ENCODE measurements at regions not wholly inside any gene's neighbourhood (a gene's known extent, or its start where the extent isn't known, plus 50 kb on each side); places are given as distances from the start of the nearest gene placed in this dataset.

- no peak for FAIRE-seq
- Histone ChIP-seq H3K4me3 (ENCODE audit: extremely low read depth in 1 of 4, insufficient read depth in 2 of 4, low read depth in 3 of 4, low read length in 4 of 4) (no peak overlapping the region), H4K5ac (ENCODE audit: insufficient read length, low read depth, low read length) (no peak overlapping the region), H3K4ac (replicated peaks; ENCODE audit: insufficient read length, low read depth, low read length) (no peak overlapping the region), H4K8ac (ENCODE audit: extremely low read depth, insufficient read depth, low read length) (no peak overlapping the region), H4K91ac (replicated peaks; ENCODE audit: insufficient read length, low read length) (no peak overlapping the region), H4K20me1 (replicated peaks in 1 of 2; ENCODE audit: control insufficient read depth in 1 of 2, insufficient read depth in 2 of 2, low read length in 2 of 2) (no peaks in the 10 kb centered on the region), H2BK120ac (replicated peaks; ENCODE audit: low read depth, low read length) (no peak overlapping the region), H2AK5ac (ENCODE audit: low read depth, low read length) (no peak overlapping the region), H3K4me2 (ENCODE audit: insufficient read depth in 1 of 2, low read depth in 2 of 2, low read length in 2 of 2) (no peak overlapping the region), H3K9ac (replicated peaks in 1 of 4; ENCODE audit: extremely low read depth in 1 of 4, low read depth in 3 of 4, low read length in 3 of 4) (no peak overlapping the region), H3K23me2 (ENCODE audit: low read depth, low read length) (no peaks in the 10 kb centered on the region), H3K79me2 (ENCODE audit: control insufficient read depth in 1 of 2, insufficient read depth in 2 of 2, low read length in 2 of 2) (no peaks in the 10 kb centered on the region), H3K27ac (ENCODE audit: low read depth, low read length) (no peak overlapping the region), H2BK15ac (ENCODE audit: low read length) (no peak overlapping the region), H3K36me3 (ENCODE audit: control insufficient read depth in 2 of 4, insufficient read depth in 4 of 4, low read length in 3 of 4) (no peaks in the 10 kb centered on the region), H3K18ac (ENCODE audit: extremely low read depth, low read length) (no peak overlapping the region), H2BK12ac (ENCODE audit: low read depth, low read length) (no peak overlapping the region), H3K27me3 (replicated peaks in 1 of 4; ENCODE audit: control insufficient read depth in 3 of 4, extremely low read depth in 1 of 4, insufficient read depth in 3 of 4, low read length in 3 of 4) (no peaks in the 10 kb centered on the region), H3K23ac (ENCODE audit: insufficient read length) (no peak overlapping the region), H3K56ac (replicated peaks; ENCODE audit: insufficient read length, low read depth, low read length) (no peak overlapping the region), H3K4me1 (replicated peaks in 1 of 4; ENCODE audit: control insufficient read depth in 3 of 4, insufficient read depth in 4 of 4, low read length in 3 of 4) (no peaks in the 10 kb centered on the region), H3K79me1 (ENCODE audit: low read depth, low read length) (no peaks in the 10 kb centered on the region), H2BK5ac (ENCODE audit: low read depth, low read length) (no peak overlapping the region), H3K9me3 (ENCODE audit: insufficient read depth in 2 of 2, low read depth in 1 of 2, low read length in 1 of 2) (no peaks in the 10 kb centered on the region), H2AFZ (ENCODE audit: low read length) (no peak overlapping the region), H3K14ac (ENCODE audit: insufficient read length) (no peak overlapping the region), H2BK20ac (ENCODE audit: low read length) (no peak overlapping the region)
- ChIA-PET POLR2A (ENCODE audit: partially characterized antibody) (interaction anchor here (0.6 kb wide), 1 partner anchor 17 kb away, joined by 4 read pairs; no protein-coding TSS in a partner anchor), CTCF (ENCODE audit: partially characterized antibody) (no interaction called here)
- no peak for DNase-seq (ENCODE audit: low read depth in 1 of 2, low spot score in 2 of 2)
- WGBS, 2 experiments (ENCODE audit: extremely low coverage in 1 of 2, insufficient coverage in 1 of 2, insufficient read length in 1 of 2, insufficient replicate concordance in 2 of 2, low coverage in 1 of 2, low lambda C conversion rate in 2 of 2, missing lambda C conversion rate in 1 of 2), result 85% methylated on average over 3 of the region's 3 CpGs; no CpG with 5 or more reads in 1 of the 2 experiments
- TF ChIP-seq CHD1 (IDR thresholded peaks at IDR 0.05; ENCODE audit: low read depth, low read length) (no peak), RBBP5 (IDR thresholded peaks at IDR 0.05; ENCODE audit: borderline replicate concordance, low read depth, low read length) (no peak), TCF12 (IDR thresholded peaks at IDR 0.05; ENCODE audit: low read depth, low read length) (no peak), TEAD4 (IDR thresholded peaks at IDR 0.05; ENCODE audit: low read depth, low read length) (no peak), POLR2AphosphoS5 (IDR thresholded peaks at IDR 0.05; ENCODE audit: low read depth, low read length) (no peak), EP300 (IDR thresholded peaks at IDR 0.05; ENCODE audit: borderline replicate concordance in 1 of 2, low read depth in 2 of 2, low read length in 2 of 2) (no peak), CTBP2 (IDR thresholded peaks at IDR 0.05; ENCODE audit: borderline replicate concordance, insufficient read depth, insufficient read length, low read length) (no peak), HDAC2 (IDR thresholded peaks at IDR 0.05; ENCODE audit: borderline replicate concordance in 1 of 2, low read depth in 2 of 2, low read length in 2 of 2) (no peak), TAF1 (IDR thresholded peaks at IDR 0.05; ENCODE audit: low read depth, low read length) (no peak), HDAC6 (IDR thresholded peaks at IDR 0.05; ENCODE audit: low read depth, low read length) (no peak), POLR2A (IDR thresholded peaks at IDR 0.05; ENCODE audit: control extremely low read depth in 1 of 2, low read depth in 2 of 2, low read length in 2 of 2) (no peak), SIX5 (IDR thresholded peaks at IDR 0.05; ENCODE audit: low read depth, low read length) (no peak), GABPA (IDR thresholded peaks at IDR 0.05; ENCODE audit: borderline replicate concordance, insufficient read depth, low read length) (no peak)
- TF ChIP-seq, protein P1, sequence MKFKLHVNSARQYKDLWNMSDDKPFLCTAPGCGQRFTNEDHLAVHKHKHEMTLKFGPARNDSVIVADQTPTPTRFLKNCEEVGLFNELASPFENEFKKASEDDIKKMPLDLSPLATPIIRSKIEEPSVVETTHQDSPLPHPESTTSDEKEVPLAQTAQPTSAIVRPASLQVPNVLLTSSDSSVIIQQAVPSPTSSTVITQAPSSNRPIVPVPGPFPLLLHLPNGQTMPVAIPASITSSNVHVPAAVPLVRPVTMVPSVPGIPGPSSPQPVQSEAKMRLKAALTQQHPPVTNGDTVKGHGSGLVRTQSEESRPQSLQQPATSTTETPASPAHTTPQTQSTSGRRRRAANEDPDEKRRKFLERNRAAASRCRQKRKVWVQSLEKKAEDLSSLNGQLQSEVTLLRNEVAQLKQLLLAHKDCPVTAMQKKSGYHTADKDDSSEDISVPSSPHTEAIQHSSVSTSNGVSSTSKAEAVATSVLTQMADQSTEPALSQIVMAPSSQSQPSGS (IDR thresholded peaks at IDR 0.05; ENCODE audit: low read length), result no peak
Observed at GRCh38 chr6:148689168-148689567, 57.7 kb upstream of the UST start.

All from H1 (cell line).